H1 (cell line): ENCODE measurements at regions not wholly inside any gene's neighbourhood (a gene's known extent, or its start where the extent isn't known, plus 50 kb on each side); places are given as distances from the start of the nearest gene placed in this dataset.
A peak's percentile ranks its signal among the peaks of the same experiment; 100 is the strongest.

ENCODE experiments used
- CTCF ChIA-PET: fragments of 300-600 bp; sonication (Branson Sonifier 250); formaldehyde crosslinking; loops from one replicate; lab custom pipeline; 2021; ENCODE audit not compliant: partially characterized antibody; lab: Charles Lee
- POLR2A ChIA-PET: fragments of 300-600 bp; sonication (Branson Sonifier 250); formaldehyde crosslinking; loops from one replicate; lab custom pipeline; 2021; ENCODE audit warnings: inconsistent platforms; ENCODE audit not compliant: partially characterized antibody; lab: Charles Lee
- DNase-seq, 2 experiments: peaks; one replicate each; pipeline versions ENCODE4 v3.0.0 to v3.0.0-alpha.2; 2010 to 2022; ENCODE audit warnings: low spot score in 2 of 2, low read depth in 1 of 2, mixed read lengths in 1 of 2
- FAIRE-seq: peaks from 2 replicates; lab custom pipeline; 2011; peaks lifted over from hg19 to GRCh38; lab: Jason Lieb, UNC
- H2AFZ ChIP-seq: 2 replicates; pipeline ENCODE4 v1.8.1; 2012; ENCODE audit warnings: low read length, inconsistent platforms
- H2AK5ac ChIP-seq: 2 replicates; pipeline ENCODE4 v1.6.1; 2013; ENCODE audit warnings: low read depth, low read length
- H2BK120ac ChIP-seq: replicated peaks from 2 replicates; pipeline ENCODE3; 2013; ENCODE audit warnings: low read depth, low read length, inconsistent platforms
- H2BK12ac ChIP-seq: 2 replicates; pipeline ENCODE4 v1.6.1; 2013; ENCODE audit warnings: low read depth, low read length
- H2BK15ac ChIP-seq: 2 replicates; pipeline ENCODE4 v1.6.1; 2013; ENCODE audit warnings: low read length
- H2BK20ac ChIP-seq: 2 replicates; pipeline ENCODE4 v1.6.1; 2013; ENCODE audit warnings: low read length
- H2BK5ac ChIP-seq: 2 replicates; pipeline ENCODE4 v1.6.1; 2013; ENCODE audit warnings: low read depth, low read length
- H3K14ac ChIP-seq: 2 replicates; pipeline ENCODE4 v1.6.1; 2013; ENCODE audit warnings: inconsistent platforms; ENCODE audit not compliant: insufficient read length
- H3K18ac ChIP-seq: 2 replicates; pipeline ENCODE4 v1.6.1; 2013; ENCODE audit warnings: low read length; ENCODE audit errors: extremely low read depth
- H3K23ac ChIP-seq: 2 replicates; pipeline ENCODE4 v1.6.1; 2013; ENCODE audit warnings: inconsistent platforms; ENCODE audit not compliant: insufficient read length
- H3K23me2 ChIP-seq: 2 replicates; pipeline ENCODE4 v1.6.1; 2013; ENCODE audit warnings: low read depth, low read length
- H3K27ac ChIP-seq: 2 replicates; pipeline ENCODE4 v1.6.1; 2011; ENCODE audit warnings: low read depth, low read length, inconsistent platforms
- H3K27me3 ChIP-seq, 4 experiments: replicated peaks in 1 of 4; 1 replicate in 1 of 4; 2 replicates in 3 of 4; pipeline versions ENCODE4 v1.6.1 to v1.8.1; 2011 to 2013; ENCODE audit warnings: low read length in 3 of 4, mild to moderate bottlenecking in 3 of 4, inconsistent platforms in 2 of 4, mixed read lengths in 2 of 4, moderate library complexity in 1 of 4; ENCODE audit not compliant: control insufficient read depth in 3 of 4, insufficient read depth in 3 of 4; ENCODE audit errors: extremely low read depth in 1 of 4
- H3K36me3 ChIP-seq, 4 experiments: 2 replicates each; pipeline versions ENCODE4 v1.6.1 to v1.8.1; 2011 to 2013; ENCODE audit warnings: mild to moderate bottlenecking in 4 of 4, low read length in 3 of 4, moderate library complexity in 2 of 4, control low read depth in 1 of 4, inconsistent platforms in 1 of 4; ENCODE audit not compliant: insufficient read depth in 4 of 4, control insufficient read depth in 2 of 4
- H3K4ac ChIP-seq: replicated peaks from 2 replicates; pipeline ENCODE3; 2013; ENCODE audit warnings: low read length, low read depth, mixed read lengths, inconsistent platforms; ENCODE audit not compliant: insufficient read length
- H3K4me1 ChIP-seq, 4 experiments: replicated peaks in 1 of 4; 1 replicate in 1 of 4; 2 replicates in 3 of 4; pipeline versions ENCODE4 v1.6.1 to v1.8.1; 2011 to 2013; ENCODE audit warnings: low read length in 3 of 4, inconsistent platforms in 2 of 4, mixed read lengths in 1 of 4; ENCODE audit not compliant: insufficient read depth in 4 of 4, control insufficient read depth in 3 of 4
- H3K4me2 ChIP-seq, 2 experiments: 2 replicates each; pipeline versions ENCODE4 v1.6.1 to v1.8.1; 2011 to 2013; ENCODE audit warnings: low read depth in 2 of 2, low read length in 2 of 2, control low read depth in 1 of 2, inconsistent platforms in 1 of 2, mild to moderate bottlenecking in 1 of 2; ENCODE audit not compliant: insufficient read depth in 1 of 2
- H3K4me3 ChIP-seq, 4 experiments: fragments of 200-600, 300-600 bp in 1 of 4; sonication (generic), shearing (Covaris generic), sonication (Bioruptor Twin) in 1 of 4; 2 replicates each; pipeline versions ENCODE4 v1.5.1 to v1.8.1; 2011 to 2016; ENCODE audit warnings: low read length in 4 of 4, low read depth in 3 of 4, control low read depth in 2 of 4, inconsistent platforms in 2 of 4, mild to moderate bottlenecking in 2 of 4, mixed read lengths in 1 of 4, moderate library complexity in 1 of 4; ENCODE audit not compliant: insufficient read depth in 2 of 4; ENCODE audit errors: extremely low read depth in 1 of 4
- H3K56ac ChIP-seq: replicated peaks from 2 replicates; pipeline ENCODE3; 2013; ENCODE audit warnings: low read depth, mild to moderate bottlenecking, mixed read lengths, low read length, inconsistent platforms; ENCODE audit not compliant: insufficient read length
- H3K79me1 ChIP-seq: 2 replicates; pipeline ENCODE4 v1.6.1; 2013; ENCODE audit warnings: low read depth, low read length, control low read depth
- H3K79me2 ChIP-seq, 2 experiments: 2 replicates each; pipeline versions ENCODE4 v1.6.1 to v1.8.1; 2012 to 2013; ENCODE audit warnings: low read length in 2 of 2, mild to moderate bottlenecking in 2 of 2, inconsistent platforms in 1 of 2; ENCODE audit not compliant: insufficient read depth in 2 of 2, control insufficient read depth in 1 of 2
- H3K9ac ChIP-seq, 4 experiments: replicated peaks in 1 of 4; 1 replicate in 1 of 4; 2 replicates in 3 of 4; pipeline versions ENCODE4 v1.6.1 to v1.8.1; 2011 to 2013; ENCODE audit warnings: low read depth in 3 of 4, low read length in 3 of 4, control low read depth in 2 of 4, mild to moderate bottlenecking in 2 of 4, moderate library complexity in 2 of 4, inconsistent platforms in 1 of 4; ENCODE audit errors: extremely low read depth in 1 of 4
- H3K9me3 ChIP-seq, 2 experiments: 2 replicates each; pipeline versions ENCODE4 v1.6.1 to v1.8.1; 2012 to 2013; ENCODE audit warnings: mild to moderate bottlenecking in 2 of 2, moderate library complexity in 2 of 2, control low read depth in 1 of 2, inconsistent platforms in 1 of 2, low read depth in 1 of 2, low read length in 1 of 2, mixed read lengths in 1 of 2; ENCODE audit not compliant: insufficient read depth in 2 of 2
- H4K20me1 ChIP-seq, 2 experiments: replicated peaks in 1 of 2; 2 replicates each; pipeline versions ENCODE3 to v1.8.1; 2011 to 2013; ENCODE audit warnings: inconsistent platforms in 2 of 2, low read length in 2 of 2, mild to moderate bottlenecking in 1 of 2; ENCODE audit not compliant: insufficient read depth in 2 of 2, control insufficient read depth in 1 of 2
- H4K5ac ChIP-seq: 2 replicates; pipeline ENCODE4 v1.6.1; 2013; ENCODE audit warnings: low read length, low read depth, mixed read lengths, inconsistent platforms; ENCODE audit not compliant: insufficient read length
- H4K8ac ChIP-seq: 2 replicates; pipeline ENCODE4 v1.8.0; 2013; ENCODE audit warnings: mild to moderate bottlenecking, moderate library complexity, low read length, inconsistent platforms; ENCODE audit not compliant: insufficient read depth; ENCODE audit errors: extremely low read depth
- H4K91ac ChIP-seq: replicated peaks from 2 replicates; pipeline ENCODE3; 2013; ENCODE audit warnings: low read length, mixed read lengths, inconsistent platforms; ENCODE audit not compliant: insufficient read length
- EP300 ChIP-seq, 2 experiments: IDR thresholded peaks; 1 replicate in 1 of 2; 2 replicates in 1 of 2; pipeline ENCODE4 v1.6.1; 2011 to 2012; ENCODE audit warnings: low read depth in 2 of 2, low read length in 2 of 2, mild to moderate bottlenecking in 2 of 2, borderline replicate concordance in 1 of 2, inconsistent platforms in 1 of 2, moderate library complexity in 1 of 2
- MAFK ChIP-seq: IDR thresholded peaks from 2 replicates; pipeline ENCODE4 v1.6.1; 2012; ENCODE audit warnings: low read depth, mild to moderate bottlenecking, improper control_type of control experiment, low read length
- TBP ChIP-seq: IDR thresholded peaks from 2 replicates; pipeline ENCODE4 v1.6.1; 2011; ENCODE audit warnings: low read depth, low read length, improper control_type of control experiment
- WGBS, 2 experiments: shearing (Covaris generic) in 1 of 2; methylation state at CpG; one replicate each; pipeline versions ENCODE4 v1.1.6 to v1.1.7; 2013 to 2015; ENCODE audit warnings: low lambda C conversion rate in 2 of 2, mixed read lengths in 2 of 2, inconsistent platforms in 1 of 2, low coverage in 1 of 2, missing lambda C conversion rate in 1 of 2; ENCODE audit not compliant: insufficient replicate concordance in 2 of 2, insufficient coverage in 1 of 2, insufficient read length in 1 of 2; ENCODE audit errors: extremely low coverage in 1 of 2, missing lambda C conversion rate in 1 of 2; 5-methylcytosine and 5-hydroxymethylcytosine counted together

- 87% methylated on average over 6 of the region's 6 CpGs; no CpG with 5 or more reads in 1 of the 2 experiments for WGBS, 2 experiments
- H3K27ac ChIP-seq = no peak overlapping the region
- no peak overlapping the region for H4K8ac ChIP-seq
- H3K4me3 ChIP-seq = no peak overlapping the region
- peak overlapping the region; percentile 14; the same call in 1 of the 2 replicates for H2AK5ac ChIP-seq
- peak overlapping the region; percentile 4; the same call in 1 of the 2 replicates for H2BK12ac ChIP-seq
- no peak for TF ChIP-seq EP300 (IDR thresholded peaks at IDR 0.05; ENCODE audit: borderline replicate concordance in 1 of 2, low read depth in 2 of 2, low read length in 2 of 2)
- no peak for TF ChIP-seq MAFK
- no peak for TF ChIP-seq TBP
- no peaks in the 10 kb centered on the region for H4K20me1 ChIP-seq
- DNase-seq = no peak
- H3K4ac ChIP-seq = no peak overlapping the region
- H2AFZ ChIP-seq = no peak overlapping the region
- POLR2A ChIA-PET = no interaction called here
- no peak overlapping the region for H3K4me2 ChIP-seq
- H2BK5ac ChIP-seq = 0 out of 2 replicates have a peak overlapping the region, but pooled peaks have one; percentile 73
- no peaks in the 10 kb centered on the region for H3K36me3 ChIP-seq
- H3K79me2 ChIP-seq = no peaks in the 10 kb centered on the region
- H3K18ac ChIP-seq = 0 out of 2 replicates have a peak overlapping the region, but pooled peaks have one; percentile 34
- CTCF ChIA-PET = interaction anchor here (0.6 to 1.7 kb wide), 4 partner anchors 38 to 98 kb away, joined by 3 to 5 read pairs (median 4); no protein-coding TSS in a partner anchor
- H2BK120ac ChIP-seq = no peak overlapping the region
- H3K4me1 ChIP-seq = peaks cover 0 to 5% (median 1%) of the 10 kb centered on the region in 4 experiments; a peak in 2 of 7 replicates
- no peak overlapping the region for H2BK20ac ChIP-seq
- H3K23me2 ChIP-seq = no peaks in the 10 kb centered on the region
- H3K9ac ChIP-seq = no peak overlapping the region
- H3K27me3 ChIP-seq = no peaks in the 10 kb centered on the region
- no peak overlapping the region for H3K56ac ChIP-seq
- FAIRE-seq = no peak
- no peak overlapping the region for H3K23ac ChIP-seq
- H2BK15ac ChIP-seq = no peak overlapping the region
- peaks cover 2% of the 10 kb centered on the region; the same call in 1 of the 2 replicates for H3K79me1 ChIP-seq
- H4K91ac ChIP-seq = peak overlapping the region; percentile 55
- no peaks in the 10 kb centered on the region for H3K9me3 ChIP-seq
- H3K14ac ChIP-seq = no peak overlapping the region
- no peak overlapping the region for H4K5ac ChIP-seq
These were observed 51.5 kb upstream of the NXT1 start for GRCh38 chr20:23298926-23299672.
